Breast epithelium (tissue), 4 donors: ENCODE measurements at regions not wholly inside any gene's neighbourhood (a gene's known extent, or its start where the extent isn't known, plus 50 kb on each side); places are given as distances from the start of the nearest gene placed in this dataset.
A peak's percentile ranks its signal among the peaks of the same experiment; 100 is the strongest.

Experiments used
- DNase-seq, 2 donors: peaks; one replicate each; pipeline ENCODE4 v3.0.0-alpha.2; 2019; ENCODE audit warnings: low spot score in 2 of 2
- H3K27ac ChIP-seq, 2 donors: fragments of 200-600 bp; sonication (generic) in 1 of 2; one replicate each; pipeline ENCODE4 v1.5.1; 2016 to 2019; ENCODE audit warnings: mild to moderate bottlenecking in 1 of 2
- H3K27me3 ChIP-seq, 2 donors: fragments of 200-600 bp; sonication (generic) in 1 of 2; one replicate each; pipeline versions ENCODE4 v1.5.1 to v1.6.0; 2017 to 2019; ENCODE audit warnings: control low read depth in 1 of 2, mild to moderate bottlenecking in 1 of 2
- H3K36me3 ChIP-seq: fragments of 200-600 bp; one replicate; pipeline ENCODE4 v1.5.1; 2019
- H3K4me1 ChIP-seq, 2 donors: fragments of 200-600 bp; sonication (generic); one replicate each; pipeline ENCODE4 v1.5.1; 2016 to 2019; ENCODE audit warnings: control low read depth in 1 of 2
- H3K4me3 ChIP-seq, 3 donors: fragments of 200-600 bp; sonication (generic); 1 replicate in 2 of 3; 2 replicates in 1 of 3; pipeline ENCODE4 v1.5.1; 2016 to 2019; ENCODE audit warnings: mild to moderate bottlenecking in 3 of 3, moderate library complexity in 2 of 3
- H3K9me3 ChIP-seq, 2 donors: fragments of 200-600 bp; sonication (generic) in 1 of 2; one replicate each; pipeline ENCODE4 v1.5.1; 2016 to 2019; ENCODE audit warnings: control low read depth in 1 of 2
- POLR2A ChIP-seq: fragments of 450-650 bp; IDR thresholded peaks from one replicate; pipeline ENCODE4 v1.6.1; 2016; ENCODE audit warnings: antibody characterized with exemption, mild to moderate bottlenecking, moderate library complexity
- POLR2AphosphoS5 ChIP-seq, 3 donors: sonication (generic); formaldehyde crosslinking; IDR thresholded peaks; one replicate each; pipeline ENCODE4 v1.6.1; 2017; ENCODE audit warnings: antibody characterized with exemption in 3 of 3
- intact Hi-C: fragments of 100-400 bp; cut with DNase I; formaldehyde crosslinking; loops from one replicate; pipeline ENCODE4 v1.15.1; 2023; ENCODE audit warnings: low total_unique reads
- TF ChIP-seq, protein P1 (sequence below), 3 donors: fragments of 450-650 bp; IDR thresholded peaks; one replicate each; pipeline ENCODE4 v1.5.1; 2016 to 2017; ENCODE audit warnings: antibody characterized with exemption in 3 of 3, mild to moderate bottlenecking in 3 of 3, moderate library complexity in 3 of 3

DNA sequence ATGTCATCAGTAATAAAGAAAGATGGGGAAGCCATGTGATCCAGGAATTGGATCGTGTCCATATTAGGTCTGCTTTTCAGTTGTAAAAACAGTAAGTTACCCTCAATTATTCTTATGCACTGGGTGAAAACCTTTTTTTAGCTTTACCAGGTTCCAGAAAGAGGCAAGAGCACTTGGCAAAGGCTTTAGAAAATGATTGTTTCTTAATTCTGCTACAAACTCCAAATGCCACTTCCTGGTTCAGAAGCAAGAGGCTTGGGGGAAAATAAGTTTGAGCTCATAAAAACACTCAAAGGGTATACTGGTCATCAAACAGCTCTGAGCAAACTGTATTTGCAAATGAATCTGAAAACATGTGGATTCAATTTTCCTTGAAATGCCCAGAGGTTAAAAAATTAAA, 615.6 kb downstream of the EBF1 start:
- no peaks in the 10 kb centered on the region for H3K9me3 ChIP-seq
- H3K27me3 ChIP-seq, result no peaks in the 10 kb centered on the region
- no peaks in the 10 kb centered on the region for H3K36me3 ChIP-seq
- H3K4me1 ChIP-seq, result peaks cover 0 to 17% of the 10 kb centered on the region in 2 donors
- peak overlapping the region; percentile 70 to 86 for H3K27ac ChIP-seq
- TF ChIP-seq POLR2AphosphoS5 (IDR thresholded peaks at IDR 0.05) (no peak), POLR2A (no peak)
- TF ChIP-seq, protein P1, sequence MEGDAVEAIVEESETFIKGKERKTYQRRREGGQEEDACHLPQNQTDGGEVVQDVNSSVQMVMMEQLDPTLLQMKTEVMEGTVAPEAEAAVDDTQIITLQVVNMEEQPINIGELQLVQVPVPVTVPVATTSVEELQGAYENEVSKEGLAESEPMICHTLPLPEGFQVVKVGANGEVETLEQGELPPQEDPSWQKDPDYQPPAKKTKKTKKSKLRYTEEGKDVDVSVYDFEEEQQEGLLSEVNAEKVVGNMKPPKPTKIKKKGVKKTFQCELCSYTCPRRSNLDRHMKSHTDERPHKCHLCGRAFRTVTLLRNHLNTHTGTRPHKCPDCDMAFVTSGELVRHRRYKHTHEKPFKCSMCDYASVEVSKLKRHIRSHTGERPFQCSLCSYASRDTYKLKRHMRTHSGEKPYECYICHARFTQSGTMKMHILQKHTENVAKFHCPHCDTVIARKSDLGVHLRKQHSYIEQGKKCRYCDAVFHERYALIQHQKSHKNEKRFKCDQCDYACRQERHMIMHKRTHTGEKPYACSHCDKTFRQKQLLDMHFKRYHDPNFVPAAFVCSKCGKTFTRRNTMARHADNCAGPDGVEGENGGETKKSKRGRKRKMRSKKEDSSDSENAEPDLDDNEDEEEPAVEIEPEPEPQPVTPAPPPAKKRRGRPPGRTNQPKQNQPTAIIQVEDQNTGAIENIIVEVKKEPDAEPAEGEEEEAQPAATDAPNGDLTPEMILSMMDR (IDR thresholded peaks at IDR 0.05), result no peak
- H3K4me3 ChIP-seq, result no peak overlapping the region
- intact Hi-C loops, result no loop called here
- no peak for DNase-seq

DNA sequence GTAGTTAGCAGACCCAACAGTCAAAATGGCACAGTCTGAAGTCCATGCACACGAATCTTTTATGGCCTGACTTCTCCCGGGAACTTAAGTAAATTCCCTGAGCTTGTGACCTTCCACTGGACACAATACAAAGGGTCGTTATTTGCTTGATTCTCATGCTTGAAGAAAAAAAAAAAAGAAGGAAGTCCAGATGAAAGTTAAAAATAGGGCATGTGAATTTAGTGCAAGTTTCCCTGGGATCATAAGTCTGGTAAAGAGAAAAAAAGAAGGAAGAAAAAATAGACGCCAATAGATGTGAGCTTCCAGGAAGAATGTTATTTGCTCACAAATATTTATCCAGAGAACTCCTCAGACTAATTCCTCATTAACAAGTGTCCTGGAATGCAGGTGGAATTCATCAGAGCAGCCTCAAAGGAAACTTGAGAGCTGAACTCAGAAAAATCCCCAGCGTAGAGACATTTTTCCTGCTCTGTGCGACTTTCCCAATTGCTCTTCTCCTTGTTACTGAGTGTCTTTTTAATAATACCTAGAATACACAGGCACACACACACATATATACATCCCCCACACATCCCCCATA, 616.3 kb downstream of the EBF1 start:
- Histone ChIP-seq H3K4me1 (peaks cover 0 to 17% of the 10 kb centered on the region in 2 donors), H3K27me3 (no peaks in the 10 kb centered on the region), H3K9me3 (no peaks in the 10 kb centered on the region), H3K36me3 (no peaks in the 10 kb centered on the region), H3K4me3 (no peak overlapping the region), H3K27ac (peak overlapping the region; percentile 70 to 86)
- intact Hi-C loops, result no loop called here
- no peak for TF ChIP-seq POLR2A
- TF ChIP-seq, protein P1 (IDR thresholded peaks at IDR 0.05), result no peak
- no peak for TF ChIP-seq POLR2AphosphoS5 (IDR thresholded peaks at IDR 0.05)
- no peak for DNase-seq

DNA sequence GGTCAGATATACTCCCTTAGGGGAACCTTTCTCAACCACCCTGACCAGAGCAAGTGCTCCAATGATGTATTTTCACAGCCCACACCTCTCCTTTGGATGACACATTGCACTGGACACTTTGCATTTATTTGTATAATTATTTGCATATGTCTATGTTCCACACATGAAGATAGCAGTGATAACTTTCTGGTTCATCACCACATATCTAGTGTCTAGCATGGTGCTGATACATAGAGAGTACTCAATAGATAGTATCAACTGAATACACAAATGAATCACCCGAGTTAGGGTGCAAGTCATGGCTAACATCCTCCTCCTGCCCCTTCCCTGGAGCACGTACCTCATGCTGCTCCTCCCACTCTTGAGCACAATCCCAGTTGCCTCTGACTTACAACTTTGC, 617.6 kb downstream of the EBF1 start:
- intact Hi-C loops, result no loop called here
- Histone ChIP-seq H3K4me1 (peaks cover 0 to 17% of the 10 kb centered on the region in 2 donors), H3K27ac (peak overlapping the region in 1 of 2 donors; percentile 68)

DNA sequence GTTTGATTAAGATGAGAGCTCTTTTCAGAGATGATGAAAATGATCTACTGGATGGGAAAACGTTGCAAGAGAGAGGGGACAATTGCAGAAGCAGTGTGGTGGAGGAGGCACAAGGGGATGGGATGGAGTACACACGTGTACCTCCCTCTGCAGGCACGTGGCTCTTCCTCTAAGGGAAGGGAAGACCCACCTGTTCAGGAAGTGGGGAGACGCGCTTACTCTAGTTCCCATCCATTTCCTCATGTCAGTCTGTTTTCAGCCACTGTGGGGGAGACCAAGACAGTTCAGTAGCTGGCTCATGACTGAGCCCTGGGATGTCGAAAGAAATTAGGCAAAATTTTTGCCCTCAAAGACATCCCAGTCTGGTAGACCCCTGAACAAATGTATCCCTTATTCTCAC, 619.2 kb upstream of the CLINT1 start:
- TF ChIP-seq, protein P1 (IDR thresholded peaks at IDR 0.05), result no peak
- TF ChIP-seq POLR2AphosphoS5 (IDR thresholded peaks at IDR 0.05) (no peak), POLR2A (no peak)
- H3K27me3 ChIP-seq, result no peaks in the 10 kb centered on the region
- no peak for DNase-seq

More for the DNA sequence above, 617.6 kb downstream of the EBF1 start:
- H3K36me3 ChIP-seq, result no peaks in the 10 kb centered on the region
- TF ChIP-seq, protein P1 (IDR thresholded peaks at IDR 0.05), result no peak
- TF ChIP-seq POLR2A (no peak), POLR2AphosphoS5 (IDR thresholded peaks at IDR 0.05) (no peak)
- H3K27me3 ChIP-seq, result no peaks in the 10 kb centered on the region
- H3K4me3 ChIP-seq, result no peak overlapping the region
- DNase-seq, result no peak
- no peaks in the 10 kb centered on the region for H3K9me3 ChIP-seq

DNA sequence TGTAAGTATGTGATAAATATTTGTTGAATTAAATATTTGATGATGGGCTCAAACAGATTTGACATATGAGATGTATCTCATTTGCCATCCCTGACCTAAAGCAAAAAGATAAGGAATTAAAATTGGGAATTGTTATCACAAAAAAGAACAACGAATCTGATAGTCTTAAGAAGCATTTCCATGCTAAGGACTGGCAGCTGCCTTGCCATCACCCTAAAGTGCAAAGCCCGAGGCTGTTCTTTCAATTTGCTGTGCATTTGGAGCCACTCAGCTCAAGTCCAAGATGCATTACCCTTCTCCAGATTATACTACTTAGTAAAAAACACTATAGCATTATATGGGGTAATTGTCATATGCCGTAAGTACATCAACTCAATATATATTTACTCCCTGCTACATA, 618.3 kb upstream of the CLINT1 start:
- TF ChIP-seq POLR2A (no peak), POLR2AphosphoS5 (IDR thresholded peaks at IDR 0.05) (no peak)
- TF ChIP-seq, protein P1 (IDR thresholded peaks at IDR 0.05), result no peak
- intact Hi-C loops, result no loop called here
- no peaks in the 10 kb centered on the region for H3K36me3 ChIP-seq

More for the DNA sequence above, 619.2 kb upstream of the CLINT1 start:
- Histone ChIP-seq H3K4me3 (no peak overlapping the region), H3K27ac (no peak overlapping the region), H3K4me1 (peaks cover 0 to 3% of the 10 kb centered on the region in 2 donors), H3K9me3 (no peaks in the 10 kb centered on the region), H3K36me3 (no peaks in the 10 kb centered on the region)
- intact Hi-C loops, result no loop called here

More for the DNA sequence above, 618.3 kb upstream of the CLINT1 start:
- Histone ChIP-seq H3K27me3 (no peaks in the 10 kb centered on the region), H3K4me3 (no peak overlapping the region), H3K27ac (no peak overlapping the region), H3K4me1 (no peaks in the 10 kb centered on the region), H3K9me3 (no peaks in the 10 kb centered on the region)
- no peak for DNase-seq
